ENCODE measurements at regions not wholly inside any gene's neighbourhood (a gene's known extent, or its start where the extent isn't known, plus 50 kb on each side); places are given as distances from the start of the nearest gene placed in this dataset.

DNA sequence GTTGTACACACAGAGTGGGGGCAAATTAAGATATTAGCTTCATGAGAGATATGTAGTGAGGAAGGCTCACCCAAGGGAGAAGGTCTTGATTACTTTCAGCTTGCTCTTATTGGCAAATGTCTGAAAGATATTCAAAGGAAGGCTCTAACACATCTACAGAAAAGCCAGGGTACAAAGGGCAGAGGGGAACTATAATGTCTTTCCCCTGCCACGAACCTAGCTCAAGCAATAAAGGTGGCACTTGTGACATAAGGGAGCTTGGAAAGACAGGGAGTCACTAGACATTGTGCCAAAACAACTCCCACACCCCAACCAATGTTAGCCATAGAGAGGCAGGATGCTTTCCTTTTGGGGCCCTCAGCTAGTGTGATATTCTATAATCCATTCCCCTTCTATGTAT is 52.2 kb upstream of the SOX9 start:
- WGBS, 2 experiments: 82 to 90% methylated on average over 1 of the region's 1 CpG
- Histone ChIP-seq H3K4me1 (ENCODE audit: control insufficient read depth, insufficient read depth, low read length) (no peaks in the 10 kb centered on the region), H3K27me3 (ENCODE audit: control insufficient read depth, insufficient read depth, low read length, poor library complexity, severe bottlenecking) (no peaks in the 10 kb centered on the region), H3K27ac (ENCODE audit: insufficient read depth, low read depth, low read length, poor library complexity, severe bottlenecking) (no peak overlapping the region), H3K9me3 (ENCODE audit: control insufficient read depth, low read length) (no peaks in the 10 kb centered on the region), H3K4me3 (ENCODE audit: insufficient read depth, low read depth, low read length) (no peak overlapping the region), H3K36me3 (ENCODE audit: control insufficient read depth, insufficient read depth, low read length) (no peaks in the 10 kb centered on the region)

DNA sequence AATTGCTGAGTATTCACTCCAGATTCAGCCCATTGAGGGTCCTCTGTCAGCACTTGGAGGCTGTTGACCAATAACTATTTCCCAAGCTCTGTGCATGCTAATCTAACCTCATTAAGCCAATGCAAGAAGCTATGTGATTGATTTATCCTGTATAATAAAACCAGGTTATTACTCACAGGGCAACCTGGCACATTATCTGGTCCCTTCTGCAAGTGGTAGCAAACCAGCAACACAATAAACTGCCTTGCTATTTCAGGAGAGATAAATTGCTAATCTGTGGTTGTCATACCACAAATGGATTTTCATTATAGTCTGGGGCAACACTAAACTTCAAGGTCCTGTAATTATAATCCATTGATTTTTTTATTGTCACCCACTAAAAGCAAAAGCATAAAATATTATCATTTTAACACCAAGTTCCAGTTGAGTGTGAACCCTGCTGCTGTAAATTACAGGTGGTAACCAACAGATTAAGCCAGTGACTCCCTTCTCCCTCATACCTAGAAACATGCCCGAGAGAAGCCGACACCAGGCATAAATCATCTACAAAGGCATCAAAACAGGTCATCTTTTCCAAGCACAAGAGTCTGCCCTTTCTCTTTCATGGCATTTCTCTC is 51.1 kb upstream of the SOX9 start:
- Histone ChIP-seq H3K27me3 (ENCODE audit: control insufficient read depth, insufficient read depth, low read length, poor library complexity, severe bottlenecking) (no peaks in the 10 kb centered on the region), H3K9me3 (ENCODE audit: control insufficient read depth, low read length) (no peaks in the 10 kb centered on the region)
- WGBS, 2 experiments: 91 to 92% methylated on average over 2 of the region's 2 CpGs

More for the DNA sequence above, 51.1 kb upstream of the SOX9 start:
- Histone ChIP-seq H3K4me3 (ENCODE audit: insufficient read depth, low read depth, low read length) (no peak overlapping the region), H3K27ac (ENCODE audit: insufficient read depth, low read depth, low read length, poor library complexity, severe bottlenecking) (no peak overlapping the region), H3K36me3 (ENCODE audit: control insufficient read depth, insufficient read depth, low read length) (no peaks in the 10 kb centered on the region), H3K4me1 (ENCODE audit: control insufficient read depth, insufficient read depth, low read length) (no peaks in the 10 kb centered on the region)

Data from ectodermal cell (in vitro differentiated cells).